H1 (cell line): ENCODE measurements at regions not wholly inside any gene's neighbourhood (a gene's known extent, or its start where the extent isn't known, plus 50 kb on each side); places are given as distances from the start of the nearest gene placed in this dataset.

ENCODE experiments used
- CREB1 ChIP-seq: IDR thresholded peaks from 2 replicates; pipeline ENCODE4 v1.6.1; 2012; ENCODE audit warnings: inconsistent platforms
- FOSL1 ChIP-seq: IDR thresholded peaks from 2 replicates; pipeline ENCODE4 v1.6.1; 2011; ENCODE audit warnings: mild to moderate bottlenecking, low read depth, low read length, moderate library complexity; ENCODE audit not compliant: insufficient read depth
- GABPA ChIP-seq: IDR thresholded peaks from 2 replicates; pipeline ENCODE4 v1.6.1; 2011; ENCODE audit warnings: mild to moderate bottlenecking, low read length, moderate library complexity, borderline replicate concordance; ENCODE audit not compliant: insufficient read depth
- RAD21 ChIP-seq, 2 experiments: IDR thresholded peaks in 1 of 2; conservative IDR thresholded peaks in 1 of 2; 2 replicates each; pipeline ENCODE4 v1.6.1; 2011; ENCODE audit warnings: low read depth in 2 of 2, low read length in 2 of 2, improper control_type of control experiment in 1 of 2, inconsistent platforms in 1 of 2, mild to moderate bottlenecking in 1 of 2, moderate library complexity in 1 of 2
- RNF2 ChIP-seq: fragments of 200-900, 300-1000 bp; sonication (generic); IDR thresholded peaks from 2 replicates; pipeline ENCODE4 v1.7.1; 2016; ENCODE audit warnings: borderline replicate concordance, low read depth, mild to moderate bottlenecking, antibody characterized with exemption, low read length; ENCODE audit not compliant: poor library complexity, severe bottlenecking; ENCODE audit errors: missing control alignments
- TF ChIP-seq, protein P1 (sequence below): IDR thresholded peaks from 2 replicates; pipeline ENCODE4 v1.6.1; 2012; ENCODE audit warnings: inconsistent platforms

DNA sequence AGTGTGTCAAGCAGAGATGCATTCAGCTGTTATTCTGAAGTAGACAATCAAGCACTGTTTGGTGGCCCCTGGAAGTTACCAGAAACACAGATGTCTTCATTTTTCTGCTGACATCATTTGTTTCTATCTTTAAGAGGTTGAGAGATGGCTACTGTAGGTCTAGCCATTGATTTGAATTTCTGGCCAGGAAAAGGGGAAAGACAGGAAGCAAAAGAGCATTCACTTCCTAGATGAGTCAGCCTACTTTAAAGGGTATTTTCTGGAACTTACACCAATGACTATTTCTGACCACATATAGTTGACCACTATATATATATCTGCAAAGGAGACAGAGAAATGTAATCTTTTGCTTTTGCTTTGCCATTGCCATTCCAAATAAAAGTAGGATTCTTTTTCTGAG, 900.1 kb upstream of the SOX11 start (continued):
- TF ChIP-seq RNF2 (no peak), CREB1 (no peak), GABPA (no peak), RAD21 (IDR thresholded peaks at IDR 0.05 in 1 of 2, conservative IDR thresholded peaks at IDR 0.05 in 1 of 2; ENCODE audit: low read depth in 2 of 2, low read length in 2 of 2) (no peak), FOSL1 (no peak)
- TF ChIP-seq, protein P1, sequence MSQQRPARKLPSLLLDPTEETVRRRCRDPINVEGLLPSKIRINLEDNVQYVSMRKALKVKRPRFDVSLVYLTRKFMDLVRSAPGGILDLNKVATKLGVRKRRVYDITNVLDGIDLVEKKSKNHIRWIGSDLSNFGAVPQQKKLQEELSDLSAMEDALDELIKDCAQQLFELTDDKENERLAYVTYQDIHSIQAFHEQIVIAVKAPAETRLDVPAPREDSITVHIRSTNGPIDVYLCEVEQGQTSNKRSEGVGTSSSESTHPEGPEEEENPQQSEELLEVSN: no peak
